ENCODE measurements at regions not wholly inside any gene's neighbourhood (a gene's known extent, or its start where the extent isn't known, plus 50 kb on each side); places are given as distances from the start of the nearest gene placed in this dataset.

DNA sequence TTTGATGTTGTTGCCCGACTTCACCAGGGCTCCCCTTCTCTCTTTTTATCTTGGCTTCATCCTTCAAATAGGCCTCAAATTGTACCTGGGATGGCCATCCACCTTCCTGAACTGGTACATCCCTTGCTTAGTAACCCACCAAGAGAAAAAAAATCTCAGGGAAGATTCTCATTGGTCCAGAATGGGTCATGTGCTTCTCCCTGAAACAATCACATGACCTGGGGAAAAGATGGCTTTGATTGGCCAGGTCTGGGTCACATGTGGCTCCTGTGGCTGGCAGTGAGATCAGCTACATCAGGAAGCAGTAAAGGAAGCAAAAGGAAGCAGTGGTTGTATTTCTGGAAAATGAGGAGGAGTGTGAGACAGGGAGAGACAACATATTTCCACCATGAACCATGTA, 540.2 kb downstream of the MIAT start:
- DNase-seq (ENCODE audit: low read depth, low spot score) = no peak

DNA sequence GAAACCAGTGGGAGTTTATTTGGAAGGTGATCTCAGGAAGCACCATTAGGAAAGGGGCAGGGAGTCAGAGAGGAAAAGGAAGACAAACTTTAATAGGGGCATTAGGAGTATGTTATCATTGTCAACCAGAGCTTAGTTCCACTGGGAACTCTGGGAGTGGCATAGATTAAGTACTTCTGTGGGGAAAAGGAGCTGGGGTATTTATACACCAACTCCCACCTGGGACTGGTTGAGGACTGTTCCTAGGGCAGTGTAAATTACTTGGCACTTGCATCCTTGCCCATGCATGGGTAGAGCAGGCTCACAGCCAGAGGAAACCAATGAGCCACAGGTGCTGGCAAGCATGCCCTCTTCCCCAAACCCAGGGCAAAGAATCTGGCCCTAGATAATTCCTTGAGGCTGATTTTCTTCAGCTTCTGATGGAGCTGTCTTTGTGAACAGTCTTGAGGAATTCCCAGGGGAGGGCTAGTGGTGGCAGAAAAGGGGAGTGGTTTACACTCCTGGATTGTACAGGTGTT, 541.2 kb downstream of the MIAT start:
- no peak for DNase-seq (ENCODE audit: low read depth, low spot score)

DNA sequence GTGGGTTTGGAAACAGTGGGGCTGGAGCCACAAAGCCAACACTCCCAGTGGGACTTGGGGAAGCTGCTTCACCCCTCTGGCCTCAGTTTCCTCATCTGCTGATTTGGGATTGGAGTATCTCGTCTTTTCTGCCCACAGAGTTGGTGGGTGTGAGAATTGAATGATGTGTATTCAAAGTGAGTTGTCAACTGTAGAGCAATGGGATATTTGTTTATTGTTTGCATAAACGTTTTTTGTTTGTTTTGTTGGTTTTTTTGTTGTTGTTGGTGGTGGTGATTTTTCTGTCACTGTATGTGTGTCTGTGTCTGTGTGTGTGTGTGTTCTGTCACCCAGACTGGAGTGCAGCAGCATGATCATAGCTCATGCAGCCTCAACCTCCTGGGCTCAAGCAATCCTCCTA, 542.0 kb downstream of the MIAT start:
- DNase-seq (ENCODE audit: low read depth, low spot score) = no peak

DNA sequence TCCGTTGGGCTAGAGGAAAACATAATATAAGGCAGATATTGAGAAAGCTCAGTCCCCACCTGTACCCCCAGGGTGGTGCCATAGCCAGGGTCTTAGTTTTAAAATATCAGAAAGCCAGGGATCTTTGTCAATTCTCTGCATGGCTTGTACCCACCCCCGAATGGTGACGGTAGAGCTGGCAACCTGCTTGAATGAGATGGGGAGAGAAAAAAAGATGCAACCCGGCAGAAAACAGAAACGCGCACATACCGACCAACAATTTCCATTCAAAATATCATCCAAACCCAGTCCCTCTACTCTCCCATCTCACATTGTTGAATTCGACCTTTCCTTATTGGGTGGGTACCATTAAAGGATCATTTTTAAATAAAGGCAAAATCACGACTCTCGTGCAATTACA, 543.9 kb downstream of the MIAT start:
- no peak for DNase-seq (ENCODE audit: low read depth, low spot score)

DNA sequence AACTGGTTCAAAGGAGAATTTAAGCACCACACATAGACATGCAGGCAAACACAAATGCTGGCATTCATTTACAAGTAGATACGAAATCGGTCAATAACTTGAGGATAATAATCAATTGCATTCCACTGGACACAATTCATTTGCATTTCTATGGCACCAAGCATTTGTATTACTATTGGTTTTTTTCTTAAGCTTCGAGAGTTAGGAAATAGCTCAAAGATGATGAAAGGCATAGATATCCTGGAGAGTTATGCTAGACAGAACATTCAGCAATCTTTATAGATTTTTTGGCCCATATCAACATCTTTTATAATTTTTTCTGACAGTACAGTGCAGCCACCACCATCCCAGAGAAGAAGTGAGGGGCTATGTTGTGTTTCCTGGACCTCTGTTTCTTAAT, 544.4 kb downstream of the MIAT start:
- no peak for DNase-seq (ENCODE audit: low read depth, low spot score)

DNA sequence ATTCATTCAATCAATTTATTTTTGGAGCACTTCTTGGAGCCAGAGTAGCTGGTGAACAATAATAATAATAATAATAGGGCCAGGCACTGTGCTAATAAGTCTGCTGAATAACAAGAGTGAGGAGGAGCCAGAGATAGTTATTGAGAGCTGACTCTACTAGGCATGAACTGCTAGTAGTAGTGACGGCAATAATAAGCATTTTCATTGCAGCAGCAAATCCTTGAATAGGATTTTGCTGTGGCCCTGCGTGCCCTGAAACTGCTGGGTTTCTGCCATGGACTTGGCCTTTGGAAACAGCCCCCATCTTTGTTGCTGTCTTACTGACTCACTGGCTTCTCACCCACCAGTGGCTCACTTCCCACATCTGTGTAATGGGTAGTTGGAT, 545.9 kb downstream of the MIAT start:
- no peak for DNase-seq (ENCODE audit: low read depth, low spot score)

DNA sequence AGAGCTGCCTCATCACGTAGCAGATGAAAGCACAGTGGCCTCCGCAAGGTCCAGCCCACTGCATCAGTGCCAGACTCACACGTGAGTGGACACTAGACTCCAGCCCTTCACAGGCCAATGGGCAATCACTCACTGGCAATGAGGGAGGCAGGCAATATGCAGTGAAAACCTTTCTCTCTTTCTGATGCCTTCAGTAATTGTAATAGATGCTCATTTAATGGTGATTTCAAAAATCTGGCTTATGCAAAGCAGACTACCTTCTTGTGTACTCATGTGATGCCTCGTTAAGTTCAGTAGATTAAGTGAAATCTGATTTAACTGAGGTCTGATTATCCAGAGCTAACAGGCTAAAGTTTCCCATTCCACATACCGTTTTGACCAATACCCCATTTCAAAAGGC, 546.9 kb downstream of the MIAT start:
- no peak for DNase-seq (ENCODE audit: low read depth, low spot score)

DNA sequence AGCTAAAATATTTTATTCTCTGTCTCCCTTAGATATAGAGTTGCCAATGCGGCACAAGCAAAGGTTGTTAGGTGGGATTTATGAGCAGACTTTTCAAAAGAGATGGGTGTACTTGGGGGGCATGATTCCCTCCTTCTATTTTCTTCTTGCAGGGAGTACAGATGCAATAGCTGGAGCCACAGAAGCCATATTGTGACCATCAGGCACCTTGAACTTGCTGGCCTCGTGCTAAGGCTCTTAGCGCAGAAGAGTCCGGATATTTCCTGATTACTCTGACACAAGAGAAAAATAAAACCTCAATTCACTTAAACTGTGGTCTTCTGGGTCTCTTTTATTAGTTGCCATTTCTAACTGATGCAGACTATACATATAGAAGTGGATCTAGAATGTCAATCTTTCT, 547.4 kb downstream of the MIAT start:
- no peak for DNase-seq (ENCODE audit: low read depth, low spot score)

DNA sequence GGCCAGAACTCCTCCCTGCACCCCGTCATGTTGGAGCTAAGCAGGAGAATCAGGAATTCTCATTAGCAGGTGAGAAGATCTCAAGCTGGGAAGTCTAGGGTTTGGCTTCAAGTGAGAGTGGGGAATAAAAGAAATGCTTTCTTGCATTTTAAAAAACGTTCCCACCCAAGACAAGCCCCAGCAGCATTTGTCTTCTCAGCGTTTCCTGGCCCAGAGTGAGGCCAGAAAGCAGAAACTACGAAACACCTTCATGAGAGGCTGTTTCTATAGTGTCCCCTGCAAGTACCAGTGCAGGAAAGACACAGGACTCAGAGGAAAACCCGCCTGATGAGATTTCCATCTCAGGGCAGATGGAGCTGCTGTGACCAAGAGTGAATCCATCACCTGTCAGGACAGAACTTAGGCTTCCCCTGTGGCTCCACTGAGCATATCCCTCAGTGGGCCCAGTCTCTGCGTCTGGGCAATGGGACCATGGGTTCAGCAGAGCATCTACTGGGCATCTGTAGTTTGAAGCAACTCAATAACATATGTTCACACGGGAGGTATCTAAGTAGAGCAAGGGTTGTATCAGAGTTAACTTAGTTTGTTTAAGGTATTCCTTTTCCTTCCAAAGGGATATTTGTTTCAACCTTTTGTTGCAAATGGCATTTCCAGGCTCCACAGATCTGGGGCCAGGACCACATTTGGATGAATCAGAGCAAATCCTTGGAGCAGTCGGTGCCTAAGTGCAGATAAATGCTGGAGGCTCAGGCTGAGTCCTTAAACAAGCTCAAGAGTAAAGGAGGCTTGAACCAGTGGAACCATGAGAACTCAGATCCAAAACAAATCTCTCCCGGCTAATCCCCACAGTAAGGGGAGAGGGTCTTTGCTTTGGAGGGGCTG, 548.3 kb downstream of the MIAT start:
- no peak for DNase-seq (ENCODE audit: low read depth, low spot score)

DNA sequence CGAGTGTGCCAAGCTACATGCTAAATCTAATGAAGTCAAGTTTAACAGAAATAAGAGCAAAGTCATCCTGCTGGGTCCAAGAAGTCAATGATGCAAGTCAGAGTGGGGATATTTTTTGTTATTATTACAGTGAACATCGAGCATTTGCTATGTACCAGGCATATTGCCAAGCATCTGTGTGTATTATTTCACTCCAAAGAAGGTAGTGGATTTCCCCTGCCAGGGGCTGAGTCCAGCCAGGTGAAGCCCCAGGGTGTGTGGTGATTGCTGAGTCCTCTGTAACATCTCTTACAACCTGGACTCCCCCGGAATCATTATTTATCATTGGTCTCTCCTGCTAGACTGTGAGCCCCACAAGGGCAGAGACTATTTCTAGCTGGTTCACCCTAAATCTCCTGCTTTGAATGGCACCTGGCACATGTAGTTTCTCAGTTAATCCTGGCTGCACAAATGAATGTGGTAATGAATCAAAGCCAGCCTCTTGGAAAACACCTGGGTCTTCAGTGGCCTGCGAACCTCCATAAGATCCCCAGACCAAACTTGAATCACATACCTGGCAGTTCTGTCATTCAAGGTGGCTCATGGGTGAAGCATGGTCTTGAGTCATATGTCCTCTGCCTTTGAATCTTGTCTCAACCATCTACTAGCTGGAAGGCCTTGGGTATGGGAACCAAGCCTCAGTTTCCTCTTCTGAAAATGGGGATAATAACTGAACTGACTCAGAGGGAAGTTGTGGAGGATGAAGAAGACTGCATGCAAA, 549.2 kb downstream of the MIAT start:
- no peak for DNase-seq (ENCODE audit: low read depth, low spot score)

DNA sequence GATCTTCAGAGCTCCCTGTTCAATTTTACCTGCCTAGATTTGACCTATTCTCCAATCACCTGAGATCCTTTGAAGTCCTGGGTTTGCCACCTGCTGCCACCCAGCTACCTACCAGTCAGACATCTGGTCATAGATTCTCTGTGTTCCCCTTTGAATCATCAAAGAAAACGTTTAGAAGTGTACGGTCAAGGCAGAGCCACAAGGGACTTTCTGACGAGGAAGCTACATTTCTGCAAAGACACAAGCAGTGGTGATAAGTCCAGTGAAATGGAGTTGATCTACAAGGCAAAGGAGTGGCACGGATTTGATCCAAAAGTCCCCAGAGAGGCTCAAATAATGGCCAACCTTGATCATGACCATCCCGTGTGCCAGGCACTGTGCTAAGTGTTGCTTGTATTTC, 549.9 kb downstream of the MIAT start:
- no peak for DNase-seq (ENCODE audit: low read depth, low spot score)

DNA sequence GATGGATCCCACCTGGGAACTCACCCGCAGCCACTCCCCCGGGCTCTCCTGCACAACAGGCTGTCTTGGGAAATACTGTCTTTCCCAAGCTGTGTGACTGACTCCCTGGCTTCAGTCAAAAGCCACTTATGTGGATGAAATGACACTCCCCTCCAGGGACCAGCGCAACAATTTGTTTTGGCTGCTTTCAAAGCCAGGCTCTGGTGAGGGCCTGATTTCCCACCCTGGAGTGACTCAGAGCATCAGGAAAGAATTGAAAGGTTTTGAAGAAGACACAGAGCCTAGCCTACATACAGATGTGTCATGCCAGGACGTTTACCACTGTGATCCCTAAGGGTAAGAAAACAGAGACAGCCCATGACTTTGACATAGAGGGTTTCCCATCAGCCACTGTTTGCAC, 550.5 kb downstream of the MIAT start:
- DNase-seq (ENCODE audit: low read depth, low spot score) = no peak

DNA sequence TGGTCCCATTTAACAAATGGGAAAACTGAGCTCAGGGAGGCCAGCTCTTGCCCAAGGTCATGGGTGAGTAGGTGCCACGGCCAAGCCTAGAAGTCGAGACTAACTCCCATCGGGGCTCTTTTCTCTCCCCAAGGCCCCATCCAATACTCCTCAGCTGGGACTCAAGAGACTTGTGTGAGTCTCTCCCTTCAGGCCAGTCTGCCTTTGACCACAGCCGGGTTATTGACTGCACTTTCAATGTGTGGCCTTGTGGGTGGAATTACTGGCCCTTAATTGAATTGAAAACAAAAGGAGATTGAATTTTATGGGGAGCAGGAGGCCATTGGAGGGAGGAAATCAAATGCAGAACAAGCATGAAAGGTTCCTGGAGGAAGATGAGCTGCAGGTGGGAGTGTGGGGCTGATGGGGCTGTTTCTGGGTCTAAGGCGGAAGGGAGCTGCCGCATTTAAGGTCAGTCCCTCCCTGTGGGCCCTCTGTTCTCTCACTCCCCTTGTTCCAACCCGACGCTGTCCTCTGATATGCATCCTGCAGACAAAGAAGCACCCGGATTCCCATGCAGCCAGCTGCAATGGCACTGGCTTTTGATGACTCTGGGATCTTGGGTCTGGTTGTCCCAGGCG, 552.8 kb downstream of the MIAT start:
- no peak for DNase-seq (ENCODE audit: low read depth, low spot score)

DNA sequence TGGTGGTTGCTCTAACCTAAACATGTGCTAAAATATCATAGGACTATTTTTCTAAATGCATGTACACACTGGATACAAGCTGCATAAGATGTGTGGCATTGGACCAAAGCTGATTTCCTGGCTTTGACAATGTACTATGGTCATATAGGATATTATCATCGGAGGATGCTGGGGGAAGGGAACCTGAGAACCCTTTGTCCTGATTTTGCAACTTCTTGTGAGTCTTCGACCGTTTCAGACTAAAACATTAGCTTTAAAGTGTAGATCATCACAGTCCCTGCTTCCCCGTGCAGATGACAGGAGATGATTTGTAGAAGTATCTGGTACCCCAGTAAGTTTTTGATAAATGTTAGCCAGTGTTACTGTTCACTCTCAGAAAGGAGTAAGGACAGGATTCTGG, 554.7 kb downstream of the MIAT start:
- no peak for DNase-seq (ENCODE audit: low read depth, low spot score)

DNA sequence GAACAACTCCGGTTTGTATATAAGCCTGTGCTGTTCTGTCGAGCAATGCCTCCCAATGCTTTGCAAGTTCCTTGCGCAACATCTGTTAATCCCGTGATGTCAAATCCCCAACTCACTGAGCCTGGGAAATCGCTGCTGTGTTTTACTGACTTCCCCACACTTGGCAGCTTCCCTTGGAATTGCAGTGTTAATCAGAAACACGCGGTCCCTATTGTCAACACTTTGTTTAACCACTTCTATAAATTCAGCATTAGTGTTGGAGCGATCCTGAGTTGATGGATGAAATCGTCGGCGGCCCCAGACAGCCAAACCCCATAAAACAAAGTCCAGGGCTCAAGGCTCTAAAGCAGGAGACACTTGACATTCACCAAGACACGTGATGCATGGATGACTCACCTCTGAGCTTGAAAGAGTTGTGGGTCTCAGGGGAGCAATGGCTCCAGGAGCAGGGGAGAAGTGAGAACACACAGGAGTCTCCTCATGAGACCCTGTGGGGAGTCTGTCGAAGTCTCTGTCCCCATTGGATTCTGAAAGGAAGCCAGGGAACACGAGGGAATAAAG, 555.3 kb downstream of the MIAT start:
- peak; percentile 93 for DNase-seq (ENCODE audit: low read depth, low spot score)

DNA sequence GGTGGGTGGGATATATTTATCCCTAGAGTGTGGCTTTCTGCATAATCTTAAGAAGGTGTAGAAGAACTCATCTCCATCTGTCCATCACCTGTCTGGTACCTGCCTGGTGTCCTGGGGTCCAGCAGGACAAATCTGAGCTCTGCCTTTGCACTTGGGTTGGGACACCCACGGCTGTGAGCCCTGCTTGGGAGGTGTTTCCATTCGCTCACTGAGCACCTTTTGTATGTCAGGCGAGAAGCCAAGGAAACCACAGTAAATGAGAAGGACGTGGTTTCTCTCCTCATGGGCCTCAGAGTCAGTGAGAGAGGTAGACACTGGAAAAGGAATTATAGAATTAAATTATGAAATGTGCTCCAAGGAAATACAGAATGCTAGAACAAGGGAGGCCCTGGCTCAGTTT, 555.9 kb downstream of the MIAT start:
- no peak for DNase-seq (ENCODE audit: low read depth, low spot score)

DNA sequence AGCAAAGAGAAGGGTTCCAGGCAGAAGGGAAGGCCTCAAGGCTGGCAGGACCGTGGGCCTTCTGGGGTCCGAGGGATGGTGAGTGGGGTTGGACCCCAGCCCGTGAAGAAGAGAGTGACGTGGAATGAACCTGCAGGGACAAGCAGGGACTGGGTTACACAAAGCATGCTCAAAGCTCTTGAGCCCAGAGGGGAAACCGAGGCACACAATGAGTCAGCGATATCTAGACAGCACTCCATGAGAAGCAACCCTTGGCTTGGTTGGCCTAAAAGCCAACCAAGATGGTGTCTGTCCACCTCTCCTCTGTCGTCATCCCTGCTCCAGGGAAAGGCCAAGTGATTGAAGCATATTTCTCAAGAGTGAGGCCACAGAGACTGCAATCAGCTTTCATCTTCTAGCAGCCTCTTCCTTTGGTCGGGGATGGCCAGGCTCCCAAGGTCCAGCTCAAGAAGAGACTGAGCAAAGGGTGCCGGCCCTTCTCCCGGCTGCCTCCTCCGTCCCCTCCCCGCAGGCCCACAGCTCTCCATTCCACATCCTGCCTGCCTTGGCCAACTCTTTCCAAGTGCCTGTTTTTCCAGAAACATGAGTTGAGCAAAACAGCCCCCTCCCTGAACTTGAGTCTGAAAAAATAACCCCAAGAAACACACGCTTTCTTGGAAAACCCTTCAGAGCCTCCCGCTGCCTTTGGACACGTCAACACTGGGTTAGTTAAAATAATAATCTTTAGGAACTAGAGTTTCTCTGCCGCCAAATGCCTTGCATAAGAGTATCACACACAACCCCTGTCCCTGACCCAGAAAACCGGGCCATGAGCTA, 556.6 kb downstream of the MIAT start:
- no peak for DNase-seq (ENCODE audit: low read depth, low spot score)

DNA sequence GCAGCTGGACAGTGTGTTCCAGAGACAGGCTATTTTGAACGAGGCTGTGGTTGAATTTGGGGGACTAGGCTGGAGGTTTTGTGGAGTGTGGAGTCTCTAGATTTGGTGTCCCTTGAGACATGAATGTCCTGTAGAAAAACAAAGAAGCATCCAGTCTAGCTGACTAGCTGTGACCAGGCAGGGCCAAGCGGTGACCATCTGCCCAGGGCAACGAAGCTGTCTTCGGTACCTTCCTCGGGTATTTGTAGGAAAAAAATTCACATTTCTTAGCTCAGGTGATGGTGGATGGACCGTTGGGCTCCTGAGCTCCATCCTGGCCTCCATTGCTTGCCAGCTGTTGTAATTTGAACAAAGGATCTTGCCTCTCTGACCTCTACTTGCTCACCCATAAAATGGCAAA, 557.3 kb downstream of the MIAT start:
- no peak for DNase-seq (ENCODE audit: low read depth, low spot score)

DNA sequence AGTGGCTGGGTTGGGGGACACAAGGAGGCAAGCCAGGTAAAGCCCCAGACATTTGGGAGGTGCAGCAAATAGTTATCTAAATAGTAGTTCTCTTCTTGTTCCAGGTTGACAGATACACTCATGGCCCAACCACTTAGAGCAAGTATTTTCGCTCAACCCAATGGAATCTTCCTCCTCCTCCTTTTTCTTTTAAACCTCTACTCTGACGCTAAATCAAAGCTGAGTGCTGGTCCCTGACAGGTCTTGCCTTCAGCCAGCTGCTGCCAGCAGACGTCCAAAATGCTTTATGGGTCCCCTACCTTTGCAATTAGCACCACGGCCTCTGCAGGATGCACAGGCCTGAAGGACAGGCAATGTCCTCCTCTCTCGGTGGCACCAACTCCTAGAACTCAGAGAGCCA, 558.5 kb downstream of the MIAT start:
- DNase-seq (ENCODE audit: low read depth, low spot score) = no peak

DNA sequence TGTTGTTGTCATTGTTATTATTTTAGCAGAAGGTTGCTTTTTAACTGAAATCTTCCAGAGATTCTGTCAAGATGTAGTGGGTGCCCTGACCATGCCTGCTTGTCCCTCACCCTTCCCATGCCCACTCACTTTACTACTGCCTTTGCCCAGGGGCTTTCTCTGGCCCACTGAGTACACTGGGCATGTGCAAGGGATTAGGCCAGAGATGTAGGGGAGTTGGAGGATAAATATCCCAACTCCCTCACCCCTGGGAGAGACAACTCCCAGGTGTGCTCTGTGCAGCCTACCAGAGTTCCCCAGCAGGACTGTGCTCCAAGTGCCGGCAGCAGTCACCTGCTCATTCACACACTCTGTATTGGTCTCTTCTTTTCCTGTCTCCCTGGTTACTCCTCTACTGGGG, 559.1 kb downstream of the MIAT start:
- no peak for DNase-seq (ENCODE audit: low read depth, low spot score)

DNA sequence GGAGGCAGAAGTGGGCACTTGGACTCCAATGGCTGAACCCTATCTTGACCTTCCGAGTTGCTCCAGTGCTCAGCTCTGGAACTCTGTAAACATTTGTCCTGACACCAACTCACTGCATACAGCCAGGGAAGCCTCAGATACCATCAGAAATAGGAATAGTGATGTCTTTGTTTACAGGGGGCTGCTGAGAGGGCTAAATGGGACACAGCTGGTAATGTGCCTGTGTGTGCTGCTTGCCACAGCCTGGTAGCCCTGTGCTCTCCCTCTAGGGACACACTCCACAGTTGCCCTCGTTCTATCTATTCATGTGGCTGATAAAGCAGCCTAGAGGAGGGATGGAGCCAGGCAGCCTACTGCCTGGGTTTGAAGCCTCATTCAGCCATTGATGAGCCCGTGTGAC, 559.8 kb downstream of the MIAT start:
- DNase-seq (ENCODE audit: low read depth, low spot score) = no peak

All from pulmonary artery endothelial cell (primary cell).